Effector memory CD8-positive, alpha-beta T cell (primary cell): ENCODE measurements at regions not wholly inside any gene's neighbourhood (a gene's known extent, or its start where the extent isn't known, plus 50 kb on each side); places are given as distances from the start of the nearest gene placed in this dataset.

Experiments
- ATAC-seq: fragments of 150-1000 bp; cut with Tn5 transposase; replicated peaks from 2 replicates; pipeline ENCODE4 v1.10.0; 2021; ENCODE audit warnings: mild to moderate bottlenecking, moderate library complexity
- DNase-seq, 3 experiments: peaks; one replicate each; pipeline ENCODE4 v3.0.0; 2021
- H3K27ac Mint-ChIP-seq, 2 donors: one replicate each; pipeline ENCODE4 v1.8.0; 2022; ENCODE audit warnings: mild to moderate bottlenecking in 2 of 2, mixed read lengths in 2 of 2, moderate library complexity in 2 of 2
- H3K27me3 Mint-ChIP-seq, 2 donors: one replicate each; pipeline ENCODE4 v1.8.0; 2022; ENCODE audit warnings: mixed read lengths in 2 of 2
- H3K36me3 Mint-ChIP-seq: one replicate; pipeline ENCODE4 v1.8.0; 2022; ENCODE audit warnings: mild to moderate bottlenecking, moderate library complexity, mixed read lengths; ENCODE audit not compliant: insufficient read depth
- H3K4me1 Mint-ChIP-seq, 2 donors: one replicate each; pipeline ENCODE4 v1.8.0; 2022; ENCODE audit warnings: low read depth in 2 of 2, mixed read lengths in 2 of 2
- H3K4me3 Mint-ChIP-seq, 2 donors: one replicate each; pipeline ENCODE4 v1.8.0; 2022; ENCODE audit warnings: mild to moderate bottlenecking in 2 of 2, mixed read lengths in 2 of 2, moderate library complexity in 2 of 2
- H3K9me3 Mint-ChIP-seq, 2 donors: one replicate each; pipeline ENCODE4 v1.8.0; 2022; ENCODE audit warnings: mixed read lengths in 2 of 2

- Mint-ChIP-seq H3K27ac (no peak overlapping the region), H3K27me3 (no peaks in the 10 kb centered on the region), H3K36me3 (peaks cover 6% of the 10 kb centered on the region), H3K4me3 (no peak overlapping the region), H3K9me3 (no peaks in the 10 kb centered on the region), H3K4me1 (peaks cover 0 to 3% of the 10 kb centered on the region in 2 donors)
- DNase-seq, result no peak
- no peak for ATAC-seq
Observed at GRCh38 chr22:49566141-49566541, 261.5 kb downstream of the BRD1 start.

- Mint-ChIP-seq H3K36me3 (peaks cover 6% of the 10 kb centered on the region), H3K4me3 (no peak overlapping the region)
Observed at GRCh38 chr22:49565516-49565855, 262.2 kb downstream of the BRD1 start.

GRCh38 chr22:49564666-49565515, 262.8 kb downstream of the BRD1 start:
- no peak for ATAC-seq
- no peaks in the 10 kb centered on the region for H3K9me3 Mint-ChIP-seq
- no peak for DNase-seq
- H3K27me3 Mint-ChIP-seq, result no peaks in the 10 kb centered on the region
- peaks cover 6% of the 10 kb centered on the region for H3K36me3 Mint-ChIP-seq
- no peak overlapping the region for H3K4me3 Mint-ChIP-seq
- H3K27ac Mint-ChIP-seq, result no peak overlapping the region
- H3K4me1 Mint-ChIP-seq, result peaks cover 0 to 3% of the 10 kb centered on the region in 2 donors

More at GRCh38 chr22:49565516-49565855, 262.2 kb downstream of the BRD1 start:
- peaks cover 0 to 3% of the 10 kb centered on the region in 2 donors for H3K4me1 Mint-ChIP-seq
- ATAC-seq (no peak), DNase-seq (no peak)
- H3K27me3 Mint-ChIP-seq, result no peaks in the 10 kb centered on the region
- H3K9me3 Mint-ChIP-seq, result no peaks in the 10 kb centered on the region
- H3K27ac Mint-ChIP-seq, result no peak overlapping the region

- H3K36me3 Mint-ChIP-seq, result peaks cover under 1% of the 10 kb centered on the region
- no peaks in the 10 kb centered on the region for H3K27me3 Mint-ChIP-seq
- no peak overlapping the region for H3K27ac Mint-ChIP-seq
- ATAC-seq, result no peak
- no peak for DNase-seq
- no peaks in the 10 kb centered on the region for H3K9me3 Mint-ChIP-seq
- H3K4me1 Mint-ChIP-seq, result peaks cover 0 to 3% of the 10 kb centered on the region in 2 donors
- H3K4me3 Mint-ChIP-seq, result no peak overlapping the region
Observed at GRCh38 chr22:49564054-49564453, 263.6 kb downstream of the BRD1 start.

GRCh38 chr22:49562685-49563249, 264.9 kb downstream of the BRD1 start:
- no peaks in the 10 kb centered on the region for H3K9me3 Mint-ChIP-seq
- H3K27me3 Mint-ChIP-seq, result no peaks in the 10 kb centered on the region
- no peak overlapping the region for H3K27ac Mint-ChIP-seq
- no peak overlapping the region for H3K4me3 Mint-ChIP-seq
- DNase-seq (no peak), ATAC-seq (no peak)
- no peaks in the 10 kb centered on the region for H3K36me3 Mint-ChIP-seq
- no peaks in the 10 kb centered on the region for H3K4me1 Mint-ChIP-seq

- H3K36me3 Mint-ChIP-seq, result no peaks in the 10 kb centered on the region
- no peak for DNase-seq
- no peak overlapping the region for H3K27ac Mint-ChIP-seq
- ATAC-seq, result no peak
- no peaks in the 10 kb centered on the region for H3K27me3 Mint-ChIP-seq
- no peaks in the 10 kb centered on the region for H3K4me1 Mint-ChIP-seq
- no peak overlapping the region for H3K4me3 Mint-ChIP-seq
- H3K9me3 Mint-ChIP-seq, result no peaks in the 10 kb centered on the region
Observed at GRCh38 chr22:49561976-49562375, 265.7 kb downstream of the BRD1 start.

GRCh38 chr22:49561338-49561737, 266.3 kb downstream of the BRD1 start:
- Mint-ChIP-seq H3K4me3 (no peak overlapping the region), H3K4me1 (no peaks in the 10 kb centered on the region), H3K27ac (no peak overlapping the region), H3K36me3 (no peaks in the 10 kb centered on the region), H3K9me3 (no peaks in the 10 kb centered on the region), H3K27me3 (no peaks in the 10 kb centered on the region)
- ATAC-seq, result no peak
- DNase-seq, result no peak

GRCh38 chr22:49555526-49555925, 272.1 kb downstream of the BRD1 start:
- no peak for DNase-seq
- H3K4me3 Mint-ChIP-seq, result no peak overlapping the region
- H3K36me3 Mint-ChIP-seq, result no peaks in the 10 kb centered on the region
- H3K27me3 Mint-ChIP-seq, result no peaks in the 10 kb centered on the region
- no peaks in the 10 kb centered on the region for H3K4me1 Mint-ChIP-seq
- H3K27ac Mint-ChIP-seq, result no peak overlapping the region
- ATAC-seq, result no peak
- H3K9me3 Mint-ChIP-seq, result peaks cover 3 to 5% of the 10 kb centered on the region in 2 donors

- H3K27me3 Mint-ChIP-seq, result no peaks in the 10 kb centered on the region
- H3K27ac Mint-ChIP-seq, result no peak overlapping the region
- ATAC-seq (no peak), DNase-seq (no peak)
- no peaks in the 10 kb centered on the region for H3K4me1 Mint-ChIP-seq
- H3K9me3 Mint-ChIP-seq, result peaks cover 3 to 5% of the 10 kb centered on the region in 2 donors
- no peaks in the 10 kb centered on the region for H3K36me3 Mint-ChIP-seq
- H3K4me3 Mint-ChIP-seq, result no peak overlapping the region
Observed at GRCh38 chr22:49554741-49555140, 272.9 kb downstream of the BRD1 start.

GRCh38 chr22:49554296-49554625, 273.4 kb downstream of the BRD1 start:
- no peak overlapping the region for H3K27ac Mint-ChIP-seq
- H3K9me3 Mint-ChIP-seq, result peaks cover 3 to 5% of the 10 kb centered on the region in 2 donors
- no peak for ATAC-seq
- H3K4me3 Mint-ChIP-seq, result no peak overlapping the region
- no peaks in the 10 kb centered on the region for H3K27me3 Mint-ChIP-seq
- no peak for DNase-seq
- H3K4me1 Mint-ChIP-seq, result no peaks in the 10 kb centered on the region
- no peaks in the 10 kb centered on the region for H3K36me3 Mint-ChIP-seq

- H3K27ac Mint-ChIP-seq, result no peak overlapping the region
- ATAC-seq (no peak), DNase-seq (no peak)
- H3K4me1 Mint-ChIP-seq, result no peaks in the 10 kb centered on the region
- H3K36me3 Mint-ChIP-seq, result no peaks in the 10 kb centered on the region
- no peak overlapping the region for H3K4me3 Mint-ChIP-seq
- H3K27me3 Mint-ChIP-seq, result no peaks in the 10 kb centered on the region
- peaks cover 3 to 5% of the 10 kb centered on the region in 2 donors for H3K9me3 Mint-ChIP-seq
Observed at GRCh38 chr22:49553518-49554295, 274.0 kb downstream of the BRD1 start.

GRCh38 chr22:49553076-49553475, 274.6 kb downstream of the BRD1 start:
- Mint-ChIP-seq H3K9me3 (peaks cover 3 to 5% of the 10 kb centered on the region in 2 donors), H3K27me3 (no peaks in the 10 kb centered on the region), H3K4me3 (no peak overlapping the region), H3K4me1 (no peaks in the 10 kb centered on the region), H3K27ac (no peak overlapping the region), H3K36me3 (no peaks in the 10 kb centered on the region)
- ATAC-seq (no peak), DNase-seq (no peak)

GRCh38 chr22:49551897-49552614, 275.6 kb downstream of the BRD1 start:
- no peak overlapping the region for H3K27ac Mint-ChIP-seq
- H3K36me3 Mint-ChIP-seq, result no peaks in the 10 kb centered on the region
- no peaks in the 10 kb centered on the region for H3K4me1 Mint-ChIP-seq
- ATAC-seq (no peak), DNase-seq (no peak)
- no peaks in the 10 kb centered on the region for H3K27me3 Mint-ChIP-seq
- H3K9me3 Mint-ChIP-seq, result peaks cover 3 to 5% of the 10 kb centered on the region in 2 donors
- no peak overlapping the region for H3K4me3 Mint-ChIP-seq
